Brain microvascular endothelial cell (primary cell): ENCODE measurements at regions not wholly inside any gene's neighbourhood (a gene's known extent, or its start where the extent isn't known, plus 50 kb on each side); places are given as distances from the start of the nearest gene placed in this dataset.

ENCODE experiments used
- DNase-seq: peaks from one replicate; pipeline ENCODE4 v3.0.0-alpha.2; 2020
- H3K27ac ChIP-seq: fragments of 250-450 bp; sonication (Bioruptor Pico); 2 replicates; pipeline ENCODE4 v1.5.1; 2020; ENCODE audit warnings: mild to moderate bottlenecking, moderate library complexity
- H3K27me3 ChIP-seq: fragments of 250-450 bp; sonication (Bioruptor Pico); replicated peaks from 2 replicates; pipeline ENCODE4 v1.5.1; 2020; ENCODE audit warnings: mild to moderate bottlenecking
- H3K36me3 ChIP-seq: fragments of 250-450 bp; sonication (Bioruptor Pico); replicated peaks from 2 replicates; pipeline ENCODE4 v1.5.1; 2020; ENCODE audit warnings: mild to moderate bottlenecking
- H3K4me3 ChIP-seq: 2 replicates; pipeline ENCODE4 v1.5.1; 2011; ENCODE audit warnings: low read depth, mild to moderate bottlenecking, control low read depth, low read length, moderate library complexity
- in situ Hi-C: cut with HindIII; loops from 2 replicates; pipeline ENCODE4 v1.10.0; 2017; ENCODE audit warnings: low sequenced_read_pairs, low pct_ligation_motif_present
- TF ChIP-seq, protein P1 (sequence below): IDR thresholded peaks from 2 replicates; pipeline ENCODE4 v1.5.1; 2011; ENCODE audit warnings: low read depth, mild to moderate bottlenecking, moderate library complexity, low read length, control low read depth, inconsistent platforms; ENCODE audit errors: missing control alignments

DNA sequence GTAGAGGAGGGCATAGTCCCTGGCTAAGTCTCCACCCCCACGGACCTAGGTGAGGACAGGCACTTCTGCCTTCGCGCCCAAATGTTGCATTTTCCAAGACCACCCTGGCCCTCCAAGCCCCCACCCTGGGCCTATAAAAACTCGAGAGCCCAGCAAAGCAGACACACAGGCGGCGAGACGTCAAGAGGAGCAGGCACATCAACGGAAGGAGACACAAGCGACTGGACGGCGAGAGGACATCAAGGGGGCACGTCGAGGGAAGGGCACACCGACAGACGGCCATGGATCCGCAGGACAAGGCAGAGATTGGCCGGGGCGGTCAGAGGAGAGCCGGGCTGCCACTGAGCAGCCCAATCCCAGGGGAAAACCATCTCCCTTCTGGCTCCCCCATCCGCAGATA lies 348.0 kb downstream of the MTRR start:
- in situ Hi-C loops = no loop called here
- H3K4me3 ChIP-seq = no peak overlapping the region
- no peaks in the 10 kb centered on the region for H3K36me3 ChIP-seq
- TF ChIP-seq, protein P1, sequence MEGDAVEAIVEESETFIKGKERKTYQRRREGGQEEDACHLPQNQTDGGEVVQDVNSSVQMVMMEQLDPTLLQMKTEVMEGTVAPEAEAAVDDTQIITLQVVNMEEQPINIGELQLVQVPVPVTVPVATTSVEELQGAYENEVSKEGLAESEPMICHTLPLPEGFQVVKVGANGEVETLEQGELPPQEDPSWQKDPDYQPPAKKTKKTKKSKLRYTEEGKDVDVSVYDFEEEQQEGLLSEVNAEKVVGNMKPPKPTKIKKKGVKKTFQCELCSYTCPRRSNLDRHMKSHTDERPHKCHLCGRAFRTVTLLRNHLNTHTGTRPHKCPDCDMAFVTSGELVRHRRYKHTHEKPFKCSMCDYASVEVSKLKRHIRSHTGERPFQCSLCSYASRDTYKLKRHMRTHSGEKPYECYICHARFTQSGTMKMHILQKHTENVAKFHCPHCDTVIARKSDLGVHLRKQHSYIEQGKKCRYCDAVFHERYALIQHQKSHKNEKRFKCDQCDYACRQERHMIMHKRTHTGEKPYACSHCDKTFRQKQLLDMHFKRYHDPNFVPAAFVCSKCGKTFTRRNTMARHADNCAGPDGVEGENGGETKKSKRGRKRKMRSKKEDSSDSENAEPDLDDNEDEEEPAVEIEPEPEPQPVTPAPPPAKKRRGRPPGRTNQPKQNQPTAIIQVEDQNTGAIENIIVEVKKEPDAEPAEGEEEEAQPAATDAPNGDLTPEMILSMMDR = no peak
- no peak for DNase-seq
- no peak overlapping the region for H3K27ac ChIP-seq
- H3K27me3 ChIP-seq = no peaks in the 10 kb centered on the region

DNA sequence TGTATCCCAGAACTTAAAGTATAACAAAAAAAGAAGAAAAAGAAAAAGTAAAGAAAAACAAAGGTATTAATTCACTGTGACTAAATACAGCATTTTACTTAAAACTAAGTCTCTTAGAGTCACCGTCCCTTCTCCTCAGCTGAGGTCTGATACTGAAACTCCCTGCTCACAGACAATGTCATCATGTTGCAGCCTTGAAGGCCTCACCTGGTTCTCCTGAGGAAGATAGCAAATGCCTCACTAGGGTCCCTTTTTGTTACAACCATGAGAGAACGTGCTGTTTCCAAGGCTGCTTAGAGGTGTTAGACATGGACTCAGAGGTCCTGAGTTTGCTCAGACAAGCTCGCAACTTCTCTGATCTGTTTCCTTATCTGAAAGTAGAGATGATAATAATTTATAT lies 357.2 kb downstream of the MTRR start:
- Histone ChIP-seq H3K27ac (no peak overlapping the region), H3K4me3 (no peak overlapping the region), H3K27me3 (no peaks in the 10 kb centered on the region), H3K36me3 (no peaks in the 10 kb centered on the region)
- DNase-seq = no peak
- in situ Hi-C loops = no loop called here
- TF ChIP-seq, protein P1 = no peak

DNA sequence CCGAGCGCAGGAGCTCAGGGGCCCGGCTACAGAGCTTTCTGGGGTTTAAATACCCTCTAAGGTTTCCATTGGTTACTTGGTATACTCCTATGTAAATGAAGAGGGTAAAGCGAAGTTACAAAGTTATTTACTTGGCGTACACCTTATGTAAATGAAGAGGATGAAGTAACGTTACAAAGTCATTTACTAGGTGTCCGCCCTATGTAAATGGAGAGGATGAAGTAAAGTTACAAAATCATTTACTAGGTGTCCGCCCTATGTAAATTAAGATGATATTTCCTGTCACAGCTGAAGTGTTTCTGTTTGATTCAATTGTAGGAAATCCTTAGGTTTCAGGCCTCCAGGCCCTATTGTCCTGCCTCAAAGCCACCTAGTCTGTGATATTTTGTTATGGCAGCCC lies 358.2 kb downstream of the MTRR start:
- TF ChIP-seq, protein P1 = no peak
- Histone ChIP-seq H3K27me3 (no peaks in the 10 kb centered on the region), H3K4me3 (no peak overlapping the region), H3K36me3 (no peaks in the 10 kb centered on the region), H3K27ac (no peak overlapping the region)
- in situ Hi-C loops = no loop called here
- no peak for DNase-seq

DNA sequence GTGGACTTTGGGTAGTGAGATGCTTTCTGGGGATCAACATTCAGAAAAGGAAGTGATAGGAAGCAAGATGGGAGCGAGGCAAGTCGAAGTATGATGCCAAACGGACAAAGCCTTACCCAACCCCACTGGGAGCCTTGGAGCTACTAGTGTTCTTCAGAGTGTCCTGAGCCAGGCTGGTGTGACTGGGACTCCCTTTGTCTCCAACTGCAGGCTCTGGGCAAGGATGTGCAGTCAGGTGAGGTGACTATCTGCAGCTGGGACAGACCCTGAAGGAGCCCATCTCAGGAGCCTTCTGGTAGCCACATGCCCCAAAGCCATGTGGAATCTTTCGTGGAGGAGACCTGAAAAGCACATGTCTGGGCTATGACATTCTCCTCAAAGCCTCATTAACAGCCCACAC lies 360.6 kb downstream of the MTRR start:
- TF ChIP-seq, protein P1 = no peak
- Histone ChIP-seq H3K27ac (no peak overlapping the region), H3K4me3 (no peak overlapping the region), H3K36me3 (no peaks in the 10 kb centered on the region), H3K27me3 (no peaks in the 10 kb centered on the region)
- in situ Hi-C loops = no loop called here
- no peak for DNase-seq

DNA sequence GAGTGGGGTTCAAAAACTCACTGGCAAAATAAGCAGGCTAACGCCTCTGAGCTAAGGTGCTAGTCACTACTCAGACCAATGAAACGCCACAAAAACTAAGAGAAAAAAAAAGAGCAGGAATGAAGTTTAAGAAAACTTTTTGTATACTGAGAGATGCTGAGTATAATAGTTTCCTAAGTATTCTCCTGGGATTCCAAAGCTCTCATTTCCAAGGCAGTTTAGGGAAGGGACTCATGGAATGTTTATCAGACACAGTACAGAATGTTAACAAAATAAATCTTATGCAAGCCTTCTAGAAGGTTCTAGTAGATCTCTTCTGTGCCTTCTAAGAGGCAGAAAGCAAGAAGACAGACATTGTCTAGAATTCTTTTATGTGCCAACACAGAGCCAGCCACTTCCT lies 361.9 kb downstream of the MTRR start:
- TF ChIP-seq, protein P1 = no peak
- Histone ChIP-seq H3K27ac (no peak overlapping the region), H3K36me3 (no peaks in the 10 kb centered on the region), H3K4me3 (no peak overlapping the region), H3K27me3 (no peaks in the 10 kb centered on the region)
- DNase-seq = no peak
- in situ Hi-C loops = no loop called here

DNA sequence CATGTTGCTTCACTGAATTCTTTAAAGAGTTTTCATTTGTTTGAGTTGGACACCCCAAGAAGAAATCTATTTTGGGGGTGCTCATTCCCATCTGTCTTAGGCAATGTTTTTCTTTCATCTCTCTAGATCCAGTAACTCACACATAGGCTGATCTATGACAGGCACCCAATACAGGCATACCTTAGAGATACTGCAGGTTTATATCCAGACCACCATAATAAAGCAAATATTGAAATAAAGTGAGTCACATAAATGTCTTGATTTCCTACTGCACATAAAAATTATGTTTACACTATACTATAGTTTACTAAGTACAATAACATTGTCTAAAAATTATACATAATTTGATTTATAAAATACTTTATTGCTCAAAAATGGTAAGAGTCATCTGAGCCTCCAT lies 364.5 kb downstream of the MTRR start:
- H3K27me3 ChIP-seq = no peaks in the 10 kb centered on the region

More for the DNA sequence above, 364.5 kb downstream of the MTRR start:
- H3K36me3 ChIP-seq = no peaks in the 10 kb centered on the region
- TF ChIP-seq, protein P1 = no peak
- H3K4me3 ChIP-seq = no peak overlapping the region
- no peak overlapping the region for H3K27ac ChIP-seq
- DNase-seq = no peak
- in situ Hi-C loops = no loop called here
